HK-2 (cell line): ENCODE measurements at regions not wholly inside any gene's neighbourhood (a gene's known extent, or its start where the extent isn't known, plus 50 kb on each side); places are given as distances from the start of the nearest gene placed in this dataset.
A peak's percentile ranks its signal among the peaks of the same experiment; 100 is the strongest.

Experiments used
- DNase-seq: peaks from one replicate; pipeline ENCODE4 v3.0.0-alpha.2; 2018; ENCODE audit not compliant: unreplicated experiment

GRCh38 chr13:104784891-104785290, 1718.7 kb upstream of the SLC10A2 start:
- no peak for DNase-seq

GRCh38 chr13:104782741-104783140, 1716.5 kb upstream of the SLC10A2 start:
- DNase-seq: no peak

- no peak for DNase-seq
These were observed 1713.2 kb upstream of the SLC10A2 start for GRCh38 chr13:104779311-104779993.

GRCh38 chr13:104773775-104774174, 1707.6 kb upstream of the SLC10A2 start:
- DNase-seq: no peak

- DNase-seq: no peak
These were observed 1703.3 kb upstream of the SLC10A2 start for GRCh38 chr13:104769545-104769944.

GRCh38 chr13:104766319-104766718, 1700.1 kb upstream of the SLC10A2 start:
- DNase-seq: no peak

GRCh38 chr13:104764600-104764999, 1698.4 kb upstream of the SLC10A2 start:
- no peak for DNase-seq

GRCh38 chr13:104759069-104759468, 1692.9 kb upstream of the SLC10A2 start:
- DNase-seq: no peak

GRCh38 chr13:104757712-104758111, 1691.5 kb upstream of the SLC10A2 start:
- DNase-seq: no peak

GRCh38 chr13:104750377-104750776, 1684.2 kb upstream of the SLC10A2 start:
- peak; percentile 44 for DNase-seq

- no peak for DNase-seq
These were observed 1674.5 kb upstream of the SLC10A2 start for GRCh38 chr13:104740641-104741222.

GRCh38 chr13:104737713-104738112, 1671.5 kb upstream of the SLC10A2 start:
- no peak for DNase-seq

GRCh38 chr13:104733427-104733826, 1667.2 kb upstream of the SLC10A2 start:
- DNase-seq: no peak

GRCh38 chr13:104715111-104715510, 1648.9 kb upstream of the SLC10A2 start:
- no peak for DNase-seq

- no peak for DNase-seq
These were observed 1639.0 kb upstream of the SLC10A2 start for GRCh38 chr13:104705031-104705750.

GRCh38 chr13:104701591-104701990, 1635.4 kb upstream of the SLC10A2 start:
- no peak for DNase-seq

- no peak for DNase-seq
These were observed 1628.2 kb upstream of the SLC10A2 start for GRCh38 chr13:104694397-104694796.

GRCh38 chr13:104693126-104693525, 1626.9 kb upstream of the SLC10A2 start:
- DNase-seq: no peak

GRCh38 chr13:104691767-104692467, 1625.7 kb upstream of the SLC10A2 start:
- no peak for DNase-seq

- DNase-seq: no peak
These were observed 1620.3 kb upstream of the SLC10A2 start for GRCh38 chr13:104686484-104686883.

GRCh38 chr13:104683789-104684188, 1617.6 kb upstream of the SLC10A2 start:
- DNase-seq: no peak

GRCh38 chr13:104678161-104678560, 1611.9 kb upstream of the SLC10A2 start:
- DNase-seq: no peak
